K562 (cell line): ENCODE measurements at regions not wholly inside any gene's neighbourhood (a gene's known extent, or its start where the extent isn't known, plus 50 kb on each side); places are given as distances from the start of the nearest gene placed in this dataset.
A peak's percentile ranks its signal among the peaks of the same experiment; 100 is the strongest.

Experiments
- ATAC-seq: fragments of 200-7000 bp; cut with Tn5 transposase; 3 replicates; pipeline ENCODE4 v1.9.1; 2020; ENCODE audit warnings: moderate library complexity
- BruUV-seq: library from RNA; stranded (reverse); fragments of 400-500 nt; replicated peaks from 2 replicates; lab custom pipeline; 2021; lab: Mats Ljungman, UMichigan
- CTCF ChIA-PET: fragments of 300-600 bp; formaldehyde crosslinking; extraction: SDS; loops from one replicate; lab custom pipeline; 2021; ENCODE audit warnings: low intra/inter-chr PET ratio; lab: Yijun Ruan, JAX
- POLR2A ChIA-PET: fragments of 300-600, 350-650 bp; sonication (Branson Sonifier 250); formaldehyde crosslinking; extraction: SDS; loops from one replicate; lab custom pipeline; 2021; ENCODE audit warnings: antibody characterized with exemption, inconsistent platforms; lab: Yijun Ruan, JAX
- DNase-seq, 4 experiments: peaks; one replicate each; pipeline versions ENCODE4 v3.0.0 to v3.0.0-alpha.2; 2011 to 2018; ENCODE audit warnings: low spot score in 3 of 4, mixed read lengths in 3 of 4; ENCODE audit errors: extremely low read depth in 1 of 4
- FAIRE-seq: peaks from 2 replicates; lab custom pipeline; 2011; peaks lifted over from hg19 to GRCh38; lab: Jason Lieb, UNC
- H2AFZ ChIP-seq: 2 replicates; pipeline ENCODE4 v1.6.0; 2011; ENCODE audit warnings: low read depth, low read length, control low read depth, inconsistent platforms
- H3K27ac ChIP-seq: fragments of 200-600 bp; 3 replicates; pipeline ENCODE4 v1.8.0; 2011; ENCODE audit warnings: low read depth, mild to moderate bottlenecking, control low read depth, inconsistent platforms, low read length, moderate library complexity, mixed read lengths; ENCODE audit errors: extremely low read depth
- H3K27me3 ChIP-seq, 2 experiments: fragments of 300-600 bp in 1 of 2; 2 replicates in 1 of 2; 3 replicates in 1 of 2; pipeline versions ENCODE4 v1.6.0 to v1.8.0; 2011; ENCODE audit warnings: inconsistent platforms in 2 of 2, low read length in 2 of 2, mild to moderate bottlenecking in 1 of 2, mixed read lengths in 1 of 2, moderate library complexity in 1 of 2; ENCODE audit not compliant: control insufficient read depth in 2 of 2, insufficient read depth in 2 of 2
- H3K36me3 ChIP-seq: fragments of 300-600 bp; 3 replicates; pipeline ENCODE4 v1.8.0; 2011; ENCODE audit warnings: mild to moderate bottlenecking, low read length, inconsistent platforms; ENCODE audit not compliant: control insufficient read depth, insufficient read depth
- H3K4me1 ChIP-seq, 2 experiments: fragments of 200-600 bp in 1 of 2; replicated peaks in 1 of 2; 2 replicates in 1 of 2; 3 replicates in 1 of 2; pipeline versions ENCODE4 v1.5.1 to v1.8.0; 2011; ENCODE audit warnings: inconsistent platforms in 2 of 2, low read length in 2 of 2, mild to moderate bottlenecking in 1 of 2, mixed read lengths in 1 of 2, moderate library complexity in 1 of 2; ENCODE audit not compliant: control insufficient read depth in 2 of 2, insufficient read depth in 2 of 2
- H3K4me2 ChIP-seq: 2 replicates; pipeline ENCODE4 v1.6.1; 2011; ENCODE audit warnings: low read length, control low read depth, inconsistent platforms, mixed read lengths; ENCODE audit not compliant: insufficient read depth
- H3K4me3 ChIP-seq: fragments of 200-600 bp; sonication (generic), shearing (Covaris generic); 2 replicates; pipeline ENCODE4 v1.5.1; 2016; ENCODE audit warnings: control low read depth, inconsistent platforms
- H3K79me2 ChIP-seq: fragments of 200-600 bp; 3 replicates; pipeline ENCODE4 v1.8.0; 2011; ENCODE audit warnings: low read length, inconsistent platforms; ENCODE audit not compliant: control insufficient read depth, insufficient read depth
- H3K9ac ChIP-seq, 2 experiments: 2 replicates each; pipeline versions ENCODE4 v1.6.0 to v1.6.1; 2011; ENCODE audit warnings: low read depth in 2 of 2, low read length in 2 of 2, control low read depth in 1 of 2, inconsistent platforms in 1 of 2, mild to moderate bottlenecking in 1 of 2, mixed read lengths in 1 of 2; ENCODE audit not compliant: insufficient read depth in 1 of 2
- H3K9me1 ChIP-seq: one replicate; pipeline ENCODE4 v1.6.0; 2011; ENCODE audit warnings: inconsistent platforms, mild to moderate bottlenecking, low read length, moderate library complexity; ENCODE audit not compliant: control insufficient read depth, insufficient read depth
- H3K9me3 ChIP-seq: replicated peaks from 2 replicates; pipeline ENCODE4 v1.5.1; 2011; ENCODE audit warnings: low read depth, low read length, inconsistent platforms; ENCODE audit not compliant: control insufficient read depth, insufficient read depth
- H4K20me1 ChIP-seq: replicated peaks from 2 replicates; pipeline ENCODE4 v1.6.1; 2011; ENCODE audit warnings: low read length, inconsistent platforms, mixed read lengths; ENCODE audit not compliant: control insufficient read depth, insufficient read depth
- ARID3B ChIP-seq: fragments of 250-450 bp; sonication (Bioruptor Pico); IDR thresholded peaks from 2 replicates; pipeline ENCODE4 v1.4.0; 2020; ENCODE audit warnings: borderline replicate concordance
- DNMT1 ChIP-seq: fragments of 450-650 bp; IDR thresholded peaks from 2 replicates; pipeline ENCODE4 v1.6.1; 2016; ENCODE audit warnings: antibody characterized with exemption, mild to moderate bottlenecking
- GABPB2 ChIP-seq: fragments of 250-450 bp; sonication (Bioruptor Pico); conservative IDR thresholded peaks from 2 replicates; pipeline ENCODE4 v1.5.1; 2021; ENCODE audit warnings: mild to moderate bottlenecking
- KDM1A ChIP-seq, 2 experiments: fragments of 450-650 bp; IDR thresholded peaks; 2 replicates each; pipeline ENCODE4 v1.6.1; 2016; ENCODE audit warnings: mild to moderate bottlenecking in 2 of 2
- MAX ChIP-seq: sonication (generic); formaldehyde crosslinking; IDR thresholded peaks from 2 replicates; pipeline ENCODE4 v1.9.0; 2022; ENCODE audit warnings: mild to moderate bottlenecking, missing genetic modification reagents
- POLR2B ChIP-seq: fragments of 450-650 bp; IDR thresholded peaks from 2 replicates; pipeline ENCODE4 v1.6.1; 2018; ENCODE audit warnings: low read depth; ENCODE audit not compliant: partially characterized antibody
- SMAD2 ChIP-seq: fragments of 150-350 bp; IDR thresholded peaks from 2 replicates; pipeline ENCODE4 v1.6.1; 2014; ENCODE audit warnings: low read depth, mild to moderate bottlenecking, low read length
- SMARCA5 ChIP-seq: fragments of 450-650 bp; IDR thresholded peaks from 2 replicates; pipeline ENCODE4 v1.6.1; 2016
- SPI1 ChIP-seq: IDR thresholded peaks from 2 replicates; pipeline ENCODE4 v1.6.1; 2011; ENCODE audit warnings: low read depth, low read length, control low read depth, borderline replicate concordance
- TEAD1 ChIP-seq, 2 experiments: fragments of 450-650 bp in 1 of 2; sonication (generic) in 1 of 2; formaldehyde crosslinking; IDR thresholded peaks; 2 replicates each; pipeline versions ENCODE4 v1.4.0 to v1.8.0; 2020 to 2022; ENCODE audit warnings: mild to moderate bottlenecking in 2 of 2, missing genetic modification reagents in 1 of 2
- TRIM24 ChIP-seq, 2 experiments: fragments of 450-650 bp; IDR thresholded peaks; 2 replicates each; pipeline ENCODE4 v1.6.1; 2016
- ZNF75A ChIP-seq: fragments of 450-650 bp; formaldehyde crosslinking; IDR thresholded peaks from 2 replicates; pipeline ENCODE4 v1.4.0; 2020; ENCODE audit warnings: mild to moderate bottlenecking
- WGBS: fragments of 100-300 bp; shearing (Covaris generic); methylation state at CpG from one replicate; pipeline ENCODE4 v1.1.6; 2016; ENCODE audit warnings: low coverage, mixed read lengths; ENCODE audit not compliant: insufficient coverage; ENCODE audit errors: missing lambda C conversion rate; 5-methylcytosine and 5-hydroxymethylcytosine counted together
- in situ Hi-C: fragments of 300-500 bp; cut with MboI; formaldehyde crosslinking; loops from 4 replicates; pipeline ENCODE4 v1.15.0; 2018; ENCODE audit warnings: inconsistent platforms, mixed read lengths
- intact Hi-C: fragments of 100-400 bp; cut with micrococcal nuclease; formaldehyde crosslinking; loops from 2 replicates; pipeline ENCODE4 v1.14.2; 2022
- TF ChIP-seq, protein P1 (sequence below): sonication (generic); formaldehyde crosslinking; IDR thresholded peaks from 2 replicates; pipeline ENCODE4 v1.8.0; 2022; ENCODE audit warnings: missing genetic modification reagents, mild to moderate bottlenecking, moderate library complexity, borderline replicate concordance
- TF ChIP-seq, protein P2 (sequence below): sonication (generic); formaldehyde crosslinking; IDR thresholded peaks from 2 replicates; pipeline ENCODE4 v1.8.0; 2023; ENCODE audit warnings: mild to moderate bottlenecking, missing genetic modification reagents

DNA sequence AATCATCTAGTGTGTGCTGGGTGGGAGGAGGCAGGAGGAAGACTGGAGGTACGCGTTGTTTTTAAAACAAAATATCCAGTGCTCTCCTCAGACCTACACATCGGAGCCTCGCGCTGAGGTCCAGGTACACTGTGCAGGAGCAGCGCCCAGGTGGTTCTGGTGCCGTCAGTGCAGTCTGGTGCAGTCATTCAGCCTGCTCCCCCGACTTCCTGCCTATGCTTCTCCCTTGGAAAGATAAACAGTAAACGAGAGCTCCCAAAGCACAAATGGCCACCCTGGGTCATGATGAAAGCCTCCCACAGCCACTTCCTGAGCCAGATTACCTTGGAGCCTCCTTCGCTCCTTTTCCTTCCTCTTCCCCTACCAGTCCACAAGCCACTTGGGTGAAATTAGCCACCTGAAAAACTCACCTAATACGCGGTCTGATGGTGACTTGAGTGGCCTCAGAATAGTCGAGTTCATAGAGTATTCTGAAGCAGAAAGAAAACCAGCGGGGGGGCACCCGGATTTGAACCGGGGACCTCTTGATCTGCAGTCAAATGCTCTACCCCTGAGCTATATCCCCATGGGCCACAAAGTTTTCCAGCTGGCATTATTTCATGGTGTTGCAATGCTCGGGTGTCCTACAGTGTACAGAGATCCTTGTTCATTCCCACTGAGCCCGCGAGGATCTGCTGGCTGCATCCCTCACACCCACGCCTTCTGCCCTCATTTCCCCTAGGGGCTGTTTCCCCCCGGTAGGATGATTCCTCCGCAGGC lies 82.5 kb downstream of the ZNF467 start (continued):
- peak; percentile 48; the same call in 1 of the 2 replicates for TF ChIP-seq SPI1
- TF ChIP-seq KDM1A (IDR thresholded peaks at IDR 0.05) = peak; percentile 72 to 76; a peak in 3 of 4 replicates
- TF ChIP-seq, protein P1, sequence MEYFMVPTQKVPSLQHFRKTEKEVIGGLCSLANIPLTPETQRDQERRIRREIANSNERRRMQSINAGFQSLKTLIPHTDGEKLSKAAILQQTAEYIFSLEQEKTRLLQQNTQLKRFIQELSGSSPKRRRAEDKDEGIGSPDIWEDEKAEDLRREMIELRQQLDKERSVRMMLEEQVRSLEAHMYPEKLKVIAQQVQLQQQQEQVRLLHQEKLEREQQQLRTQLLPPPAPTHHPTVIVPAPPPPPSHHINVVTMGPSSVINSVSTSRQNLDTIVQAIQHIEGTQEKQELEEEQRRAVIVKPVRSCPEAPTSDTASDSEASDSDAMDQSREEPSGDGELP (CRISPR knock-in tag) = peak; percentile 62; the same call in 1 of the 2 replicates
- peak; percentile 24 to 64; a peak in 1 of 4 replicates for TF ChIP-seq TRIM24 (IDR thresholded peaks at IDR 0.05)
- TF ChIP-seq, all 486 proteins: peak for 164

DNA sequence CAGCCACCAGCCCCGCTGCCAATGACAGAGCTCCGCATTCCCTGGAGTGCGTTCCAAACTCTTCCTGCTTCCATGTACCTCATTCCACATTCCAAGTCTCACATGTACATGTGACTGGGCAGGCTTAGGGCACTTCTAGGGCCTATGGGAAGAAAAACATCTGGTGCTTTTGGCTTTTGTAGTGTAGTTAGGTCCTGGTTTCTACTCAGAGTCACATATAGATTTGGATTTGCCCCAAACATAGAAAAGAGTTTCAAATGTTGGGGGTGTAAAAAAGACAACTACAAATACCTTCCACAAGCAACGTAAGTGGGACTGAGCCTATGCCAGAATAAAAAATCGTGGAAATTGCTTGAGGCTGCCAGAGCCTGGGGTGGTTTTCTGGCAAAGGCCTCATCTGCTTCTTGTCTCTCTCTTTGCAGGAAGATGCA lies 84.1 kb downstream of the ZNF467 start:
- in situ Hi-C loops = no loop called here
- POLR2A ChIA-PET = no interaction called here
- CTCF ChIA-PET = no interaction called here
- TF ChIP-seq GABPB2 (no peak), ARID3B (no peak), POLR2B (no peak), DNMT1 (no peak), TEAD1 (CRISPR knock-in tag; IDR thresholded peaks at IDR 0.05) (no peak), ZNF75A (CRISPR knock-in tag) (no peak), MAX (CRISPR knock-in tag) (no peak), SMAD2 (no peak), SMARCA5 (no peak)
- TF ChIP-seq, protein P2, sequence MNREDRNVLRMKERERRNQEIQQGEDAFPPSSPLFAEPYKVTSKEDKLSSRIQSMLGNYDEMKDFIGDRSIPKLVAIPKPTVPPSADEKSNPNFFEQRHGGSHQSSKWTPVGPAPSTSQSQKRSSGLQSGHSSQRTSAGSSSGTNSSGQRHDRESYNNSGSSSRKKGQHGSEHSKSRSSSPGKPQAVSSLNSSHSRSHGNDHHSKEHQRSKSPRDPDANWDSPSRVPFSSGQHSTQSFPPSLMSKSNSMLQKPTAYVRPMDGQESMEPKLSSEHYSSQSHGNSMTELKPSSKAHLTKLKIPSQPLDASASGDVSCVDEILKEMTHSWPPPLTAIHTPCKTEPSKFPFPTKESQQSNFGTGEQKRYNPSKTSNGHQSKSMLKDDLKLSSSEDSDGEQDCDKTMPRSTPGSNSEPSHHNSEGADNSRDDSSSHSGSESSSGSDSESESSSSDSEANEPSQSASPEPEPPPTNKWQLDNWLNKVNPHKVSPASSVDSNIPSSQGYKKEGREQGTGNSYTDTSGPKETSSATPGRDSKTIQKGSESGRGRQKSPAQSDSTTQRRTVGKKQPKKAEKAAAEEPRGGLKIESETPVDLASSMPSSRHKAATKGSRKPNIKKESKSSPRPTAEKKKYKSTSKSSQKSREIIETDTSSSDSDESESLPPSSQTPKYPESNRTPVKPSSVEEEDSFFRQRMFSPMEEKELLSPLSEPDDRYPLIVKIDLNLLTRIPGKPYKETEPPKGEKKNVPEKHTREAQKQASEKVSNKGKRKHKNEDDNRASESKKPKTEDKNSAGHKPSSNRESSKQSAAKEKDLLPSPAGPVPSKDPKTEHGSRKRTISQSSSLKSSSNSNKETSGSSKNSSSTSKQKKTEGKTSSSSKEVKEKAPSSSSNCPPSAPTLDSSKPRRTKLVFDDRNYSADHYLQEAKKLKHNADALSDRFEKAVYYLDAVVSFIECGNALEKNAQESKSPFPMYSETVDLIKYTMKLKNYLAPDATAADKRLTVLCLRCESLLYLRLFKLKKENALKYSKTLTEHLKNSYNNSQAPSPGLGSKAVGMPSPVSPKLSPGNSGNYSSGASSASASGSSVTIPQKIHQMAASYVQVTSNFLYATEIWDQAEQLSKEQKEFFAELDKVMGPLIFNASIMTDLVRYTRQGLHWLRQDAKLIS (CRISPR knock-in tag) = no peak

More for the DNA sequence above, 84.1 kb downstream of the ZNF467 start:
- Histone ChIP-seq H3K79me2 (no peaks in the 10 kb centered on the region), H3K27me3 (peaks cover 0 to 13% of the 10 kb centered on the region in 2 experiments; a peak in 2 of 5 replicates), H3K4me2 (no peak overlapping the region), H3K9me3 (no peaks in the 10 kb centered on the region; the same call in none of the 2 replicates), H3K27ac (no peak overlapping the region), H3K4me3 (no peak overlapping the region), H3K36me3 (no peaks in the 10 kb centered on the region), H3K9me1 (no peaks in the 10 kb centered on the region), H3K4me1 (peaks cover 8 to 11% of the 10 kb centered on the region in 2 experiments; a peak in 4 of 5 replicates), H3K9ac (no peak overlapping the region), H2AFZ (no peak overlapping the region), H4K20me1 (no peaks in the 10 kb centered on the region)
- intact Hi-C loops = no loop called here
- ATAC-seq (no peak), FAIRE-seq (no peak), DNase-seq (no peak)
- WGBS = 51% methylated on average over 5 of the region's 5 CpGs
- no TSS peak for BruUV-seq
